Psoas muscle (tissue), 7 donors: ENCODE measurements at regions not wholly inside any gene's neighbourhood (a gene's known extent, or its start where the extent isn't known, plus 50 kb on each side); places are given as distances from the start of the nearest gene placed in this dataset.

ENCODE experiments used
- ATAC-seq, 4 donors: fragments of 200-7000 bp; cut with Tn5 transposase; one replicate each; pipeline ENCODE4 v1.9.1; 2020; ENCODE audit warnings: moderate library complexity in 3 of 4, mild to moderate bottlenecking in 2 of 4
- DNase-seq, 2 donors: peaks; one replicate each; pipeline ENCODE4 v3.0.0-alpha.2; 2020
- H3K27ac ChIP-seq: fragments of 200-600 bp; one replicate; pipeline ENCODE4 v1.8.0; 2022
- H3K27me3 ChIP-seq, 3 donors: fragments of 200-600 bp in 1 of 3; one replicate each; pipeline versions ENCODE4 v1.6.1 to v1.8.0; 2013 to 2022; ENCODE audit warnings: low read length in 2 of 3, mild to moderate bottlenecking in 2 of 3, moderate library complexity in 1 of 3; ENCODE audit not compliant: insufficient read depth in 3 of 3
- H3K36me3 ChIP-seq, 2 donors: fragments of 200-600 bp in 1 of 2; one replicate each; pipeline versions ENCODE4 v1.6.1 to v1.8.0; 2013 to 2022; ENCODE audit warnings: low read depth in 1 of 2, mild to moderate bottlenecking in 1 of 2, moderate library complexity in 1 of 2; ENCODE audit not compliant: insufficient read depth in 1 of 2
- H3K4me1 ChIP-seq: fragments of 200-600 bp; one replicate; pipeline ENCODE4 v1.8.0; 2022
- H3K4me3 ChIP-seq: fragments of 200-600 bp; one replicate; pipeline ENCODE4 v1.8.0; 2022; ENCODE audit warnings: mild to moderate bottlenecking
- H3K9me3 ChIP-seq: fragments of 200-600 bp; one replicate; pipeline ENCODE4 v1.8.0; 2022
- CTCF ChIP-seq: fragments of 200-600 bp; IDR thresholded peaks from one replicate; pipeline ENCODE4 v1.8.0; 2022; ENCODE audit warnings: antibody characterized with exemption
- WGBS, 3 donors: extraction: QIAGEN DNeasy Blood & Tissue Kit; methylation state at CpG; one replicate each; pipeline versions ENCODE4 v1.1.6 to v1.1.7; 2013; 5-methylcytosine and 5-hydroxymethylcytosine counted together
- intact Hi-C, 2 donors: fragments of 100-400 bp; cut with DNase I; formaldehyde crosslinking; loops; one replicate each; pipeline versions ENCODE4 v1.11.0 to v1.14.2; 2022
- donor health status: healthy with polysubstance abuse.
- donor health status: DM: no; HTN: no; CAD: no; lungs with moderate emphysema.
- donor health status: Bipolar disorder and iron deficiency.
- donor health status: healthy.
- donor health status: DM: yes; HTN: yes; CAD: no.
- donor health status: DM: no; HTN: no; CAD: no.
- donor health status: DM: yes; HTN: yes; CAD: no.

GRCh38 chr2:34652636-34653035 lies 1053.5 kb upstream of the FAM98A start:
- Histone ChIP-seq H3K36me3 (no peaks in the 10 kb centered on the region), H3K27ac (no peak overlapping the region), H3K9me3 (no peaks in the 10 kb centered on the region), H3K4me1 (no peaks in the 10 kb centered on the region), H3K4me3 (no peak overlapping the region), H3K27me3 (no peaks in the 10 kb centered on the region)
- no peak for ATAC-seq
- 59 to 72% (median 66%) methylated on average over 1 of the region's 1 CpG for WGBS, 3 donors
- intact Hi-C loops, result no loop called here
- no peak for TF ChIP-seq CTCF
- DNase-seq, result no peak

- Histone ChIP-seq H3K27ac (no peak overlapping the region), H3K4me1 (no peaks in the 10 kb centered on the region), H3K4me3 (no peak overlapping the region), H3K9me3 (no peaks in the 10 kb centered on the region), H3K27me3 (no peaks in the 10 kb centered on the region), H3K36me3 (no peaks in the 10 kb centered on the region)
- intact Hi-C loops, result no loop called here
- no peak for DNase-seq
- ATAC-seq, result no peak
- WGBS, 3 donors, result 89 to 97% (median 90%) methylated on average over 3 of the region's 3 CpGs
- TF ChIP-seq CTCF, result no peak
These were observed 1047.8 kb upstream of the FAM98A start for GRCh38 chr2:34646901-34647300.

- DNase-seq, result no peak
- Histone ChIP-seq H3K36me3 (no peaks in the 10 kb centered on the region), H3K9me3 (peaks cover 8% of the 10 kb centered on the region), H3K4me3 (no peak overlapping the region), H3K4me1 (no peaks in the 10 kb centered on the region), H3K27me3 (no peaks in the 10 kb centered on the region), H3K27ac (no peak overlapping the region)
- no peak for TF ChIP-seq CTCF
- 93 to 100% (median 100%) methylated on average over 1 of the region's 1 CpG for WGBS, 3 donors
- intact Hi-C loops, result no loop called here
- ATAC-seq, result no peak
These were observed 1033.2 kb upstream of the FAM98A start for GRCh38 chr2:34632327-34632726.

- WGBS, 3 donors, result 49 to 56% (median 55%) methylated on average over 3 of the region's 3 CpGs
- intact Hi-C loops, result no loop called here
- Histone ChIP-seq H3K9me3 (peaks cover 8% of the 10 kb centered on the region), H3K27me3 (no peaks in the 10 kb centered on the region), H3K27ac (no peak overlapping the region), H3K4me1 (no peaks in the 10 kb centered on the region), H3K36me3 (no peaks in the 10 kb centered on the region), H3K4me3 (no peak overlapping the region)
- DNase-seq, result no peak
- no peak for TF ChIP-seq CTCF
- ATAC-seq, result no peak
These were observed 1027.9 kb upstream of the FAM98A start for GRCh38 chr2:34627003-34627402.

- DNase-seq (no peak), ATAC-seq (no peak)
- 93 to 94% (median 93%) methylated on average over 3 to 4 of the region's 4 CpGs for WGBS, 3 donors
- Histone ChIP-seq H3K4me1 (no peaks in the 10 kb centered on the region), H3K27ac (no peak overlapping the region), H3K4me3 (no peak overlapping the region), H3K9me3 (no peaks in the 10 kb centered on the region), H3K36me3 (no peaks in the 10 kb centered on the region), H3K27me3 (no peaks in the 10 kb centered on the region)
- no peak for TF ChIP-seq CTCF
- intact Hi-C loops, result no loop called here
These were observed 1005.1 kb upstream of the FAM98A start for GRCh38 chr2:34604164-34604563.
